Tibial artery (tissue), 4 donors: ENCODE measurements at regions not wholly inside any gene's neighbourhood (a gene's known extent, or its start where the extent isn't known, plus 50 kb on each side); places are given as distances from the start of the nearest gene placed in this dataset.
"Not testable (repeated sequence)": the region's sequence is repeated elsewhere in the genome, so short reads cannot be mapped to it uniquely, and the experiment has no call there.

Experiments used
- DNase-seq, 2 donors: peaks; one replicate each; pipeline ENCODE4 v3.0.0-alpha.2; 2019
- H3K27ac ChIP-seq, 2 donors: fragments of 200-600 bp; sonication (generic) in 1 of 2; 1 replicate in 1 of 2; 2 replicates in 1 of 2; pipeline ENCODE4 v1.5.1; 2018 to 2019; ENCODE audit warnings: mild to moderate bottlenecking in 1 of 2
- H3K27me3 ChIP-seq, 2 donors: fragments of 200-600 bp; sonication (generic) in 1 of 2; one replicate each; pipeline versions ENCODE4 v1.5.1 to v1.6.0; 2016 to 2019
- H3K36me3 ChIP-seq, 3 donors: fragments of 200-600 bp; sonication (generic) in 2 of 3; one replicate each; pipeline ENCODE4 v1.5.1; 2016 to 2019; ENCODE audit warnings: mild to moderate bottlenecking in 2 of 3
- H3K4me1 ChIP-seq, 4 donors: fragments of 200-600 bp; sonication (generic) in 2 of 4; 1 replicate in 3 of 4; 2 replicates in 1 of 4; pipeline ENCODE4 v1.5.1; 2016 to 2019
- H3K4me3 ChIP-seq, 2 donors: fragments of 200-600 bp; sonication (generic) in 1 of 2; 1 replicate in 1 of 2; 2 replicates in 1 of 2; pipeline ENCODE4 v1.5.1; 2018 to 2019; ENCODE audit warnings: mild to moderate bottlenecking in 2 of 2
- H3K9me3 ChIP-seq, 3 donors: fragments of 200-600 bp; sonication (generic) in 1 of 3; one replicate each; pipeline ENCODE4 v1.5.1; 2016 to 2019
- CTCF ChIP-seq, 2 experiments: fragments of 200-600 bp in 1 of 2; fragments of 450-650 bp in 1 of 2; IDR thresholded peaks; one replicate each; pipeline ENCODE4 v1.5.1; 2017 to 2019; ENCODE audit warnings: antibody characterized with exemption in 2 of 2, mild to moderate bottlenecking in 1 of 2, moderate library complexity in 1 of 2
- intact Hi-C: fragments of 100-400 bp; cut with DNase I; formaldehyde crosslinking; loops from one replicate; pipeline ENCODE4 v1.15.0; 2023; ENCODE audit warnings: low total_unique reads

- Histone ChIP-seq H3K27me3 (no peaks in the 10 kb centered on the region), H3K36me3 (no peaks in the 10 kb centered on the region), H3K9me3 (no peaks in the 10 kb centered on the region), H3K4me3 (no peak overlapping the region), H3K27ac (no peak overlapping the region), H3K4me1 (no peaks in the 10 kb centered on the region)
- DNase-seq: no peak
- intact Hi-C loops: no loop called here
- no peak for TF ChIP-seq CTCF (IDR thresholded peaks at IDR 0.05)
Measured at GRCh38 chrX:18031726-18032375, 170.8 kb upstream of the RAI2 start.

GRCh38 chrX:18030656-18031055 is 169.6 kb upstream of the RAI2 start:
- DNase-seq, intact Hi-C loops, H3K27me3 ChIP-seq, H3K4me3 ChIP-seq, H3K36me3 ChIP-seq, H3K4me1 ChIP-seq, H3K27ac ChIP-seq, H3K9me3 ChIP-seq: not testable (repeated sequence)

- no peak for DNase-seq
- Histone ChIP-seq H3K27me3 (no peaks in the 10 kb centered on the region), H3K4me3 (no peak overlapping the region), H3K36me3 (no peaks in the 10 kb centered on the region), H3K27ac (no peak overlapping the region), H3K9me3 (no peaks in the 10 kb centered on the region), H3K4me1 (no peaks in the 10 kb centered on the region)
- intact Hi-C loops: no loop called here
- TF ChIP-seq CTCF (IDR thresholded peaks at IDR 0.05): no peak
Measured at GRCh38 chrX:18026166-18026565, 165.1 kb upstream of the RAI2 start.

- Histone ChIP-seq H3K36me3 (no peaks in the 10 kb centered on the region), H3K4me3 (no peak overlapping the region), H3K27ac (no peak overlapping the region), H3K9me3 (no peaks in the 10 kb centered on the region), H3K27me3 (no peaks in the 10 kb centered on the region), H3K4me1 (no peaks in the 10 kb centered on the region)
- no peak for TF ChIP-seq CTCF (IDR thresholded peaks at IDR 0.05)
- no peak for DNase-seq
- intact Hi-C loops: no loop called here
Measured at GRCh38 chrX:18017411-18017810, 156.3 kb upstream of the RAI2 start.

GRCh38 chrX:18016941-18017340 is 155.8 kb upstream of the RAI2 start:
- no peak overlapping the region for H3K4me3 ChIP-seq
- H3K27me3 ChIP-seq: no peaks in the 10 kb centered on the region
- no peak for DNase-seq
- intact Hi-C loops: no loop called here
- H3K36me3 ChIP-seq: no peaks in the 10 kb centered on the region
- TF ChIP-seq CTCF (IDR thresholded peaks at IDR 0.05): no peak
- H3K4me1 ChIP-seq: no peaks in the 10 kb centered on the region
- H3K27ac ChIP-seq: no peak overlapping the region
- H3K9me3 ChIP-seq: no peaks in the 10 kb centered on the region

- DNase-seq: no peak
- no peak for TF ChIP-seq CTCF (IDR thresholded peaks at IDR 0.05)
- no peaks in the 10 kb centered on the region for H3K9me3 ChIP-seq
- intact Hi-C loops: no loop called here
- no peaks in the 10 kb centered on the region for H3K36me3 ChIP-seq
- no peak overlapping the region for H3K27ac ChIP-seq
- no peaks in the 10 kb centered on the region for H3K27me3 ChIP-seq
- H3K4me1 ChIP-seq: no peaks in the 10 kb centered on the region
- no peak overlapping the region for H3K4me3 ChIP-seq
Measured at GRCh38 chrX:18010253-18010652, 149.2 kb upstream of the RAI2 start.
